ENCODE measurements at regions not wholly inside any gene's neighbourhood (a gene's known extent, or its start where the extent isn't known, plus 50 kb on each side); places are given as distances from the start of the nearest gene placed in this dataset.

DNA sequence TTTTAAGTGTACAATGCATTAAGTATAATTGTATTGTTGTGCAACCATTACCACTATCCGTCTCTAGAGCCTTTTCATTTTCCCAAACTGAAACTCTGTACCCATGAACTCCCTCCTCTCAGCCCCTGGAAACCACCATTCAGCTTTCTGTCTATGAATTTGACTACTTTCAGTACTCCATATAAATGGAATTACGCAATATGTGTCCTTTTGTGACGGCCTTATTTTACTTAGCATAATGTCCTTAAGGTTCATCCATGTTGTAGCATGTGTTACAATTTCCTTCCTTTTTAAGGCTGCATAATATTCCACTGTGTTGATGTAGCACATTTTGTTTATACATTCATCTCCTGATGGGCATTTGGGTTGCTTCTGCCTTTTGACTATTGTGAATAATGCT lies 143.6 kb upstream of the KCNG1 start:
- H3K4me1 Mint-ChIP-seq = no peaks in the 10 kb centered on the region
- TF ChIP-seq CTCF (IDR thresholded peaks at IDR 0.05; ENCODE audit: unreplicated experiment in 3 of 3) = no peak
- no peaks in the 10 kb centered on the region for H3K36me3 Mint-ChIP-seq (ENCODE audit: low read depth)
- H3K27ac Mint-ChIP-seq = no peak overlapping the region
- peaks cover 16% of the 10 kb centered on the region for H3K27me3 Mint-ChIP-seq (ENCODE audit: low read depth)
- H3K9me3 Mint-ChIP-seq = peaks cover 9% of the 10 kb centered on the region
- H3K4me3 Mint-ChIP-seq = no peak overlapping the region

DNA sequence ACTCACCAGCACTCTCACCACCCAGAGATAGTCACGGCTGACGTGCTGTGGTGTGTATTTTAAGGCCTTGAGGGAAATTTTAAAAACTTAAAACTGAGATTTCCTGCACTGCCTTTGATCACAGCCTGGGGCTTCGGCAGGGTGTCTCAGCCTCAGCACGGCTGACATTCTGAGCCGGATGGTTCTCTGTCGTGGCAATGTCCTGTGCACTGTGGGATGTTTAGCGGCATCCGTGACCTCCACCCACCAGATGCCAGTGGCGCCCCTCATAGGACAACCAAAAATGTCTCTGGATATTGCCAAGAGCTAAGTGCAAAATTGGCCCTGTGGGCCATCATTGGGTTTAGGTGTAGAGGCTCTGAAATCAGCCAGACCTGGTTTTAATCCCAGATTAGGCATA lies 142.2 kb upstream of the KCNG1 start:
- Mint-ChIP-seq H3K4me1 (no peaks in the 10 kb centered on the region), H3K27ac (no peak overlapping the region), H3K27me3 (ENCODE audit: low read depth) (peaks cover 24% of the 10 kb centered on the region), H3K36me3 (ENCODE audit: low read depth) (no peaks in the 10 kb centered on the region), H3K4me3 (no peak overlapping the region), H3K9me3 (peaks cover 9% of the 10 kb centered on the region)
- TF ChIP-seq CTCF (IDR thresholded peaks at IDR 0.05; ENCODE audit: unreplicated experiment in 3 of 3) = no peak

DNA sequence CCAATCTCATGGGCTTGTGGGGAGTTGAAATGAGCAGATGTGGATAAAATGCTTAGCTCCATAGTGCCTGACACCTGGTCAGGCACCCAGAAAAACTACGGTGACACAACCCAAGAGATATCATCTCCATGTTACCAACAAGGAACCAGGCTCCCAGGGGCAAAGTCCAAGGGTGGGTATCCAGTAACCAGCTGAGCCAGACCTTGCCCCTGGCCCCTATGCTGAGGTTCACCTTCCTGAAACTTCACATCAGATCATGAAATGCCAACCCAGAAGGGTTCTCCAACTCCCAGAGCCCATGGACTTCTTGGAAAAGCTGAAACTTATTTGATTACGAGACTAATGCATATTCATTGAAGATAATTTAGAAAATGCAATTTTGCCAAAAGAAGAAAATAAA lies 141.8 kb upstream of the KCNG1 start:
- Mint-ChIP-seq H3K36me3 (ENCODE audit: low read depth) (no peaks in the 10 kb centered on the region), H3K4me3 (no peak overlapping the region), H3K9me3 (peaks cover 6% of the 10 kb centered on the region), H3K27me3 (ENCODE audit: low read depth) (peaks cover 28% of the 10 kb centered on the region), H3K27ac (no peak overlapping the region), H3K4me1 (no peaks in the 10 kb centered on the region)
- no peak for TF ChIP-seq CTCF (IDR thresholded peaks at IDR 0.05; ENCODE audit: unreplicated experiment in 3 of 3)

- H3K27me3 Mint-ChIP-seq (ENCODE audit: low read depth) = peaks cover 34% of the 10 kb centered on the region
- no peak overlapping the region for H3K4me3 Mint-ChIP-seq
- no peak for TF ChIP-seq CTCF (IDR thresholded peaks at IDR 0.05; ENCODE audit: unreplicated experiment in 3 of 3)
- H3K36me3 Mint-ChIP-seq (ENCODE audit: low read depth) = no peaks in the 10 kb centered on the region
- H3K4me1 Mint-ChIP-seq = no peaks in the 10 kb centered on the region
- H3K9me3 Mint-ChIP-seq = peaks cover 3% of the 10 kb centered on the region
- H3K27ac Mint-ChIP-seq = no peak overlapping the region
Measured at GRCh38 chr20:51163996-51164600, 141.2 kb upstream of the KCNG1 start.

GRCh38 chr20:51162015-51162414 lies 139.1 kb upstream of the KCNG1 start:
- Mint-ChIP-seq H3K27me3 (ENCODE audit: low read depth) (peaks cover 39% of the 10 kb centered on the region), H3K4me3 (no peak overlapping the region), H3K9me3 (peaks cover 3% of the 10 kb centered on the region), H3K36me3 (ENCODE audit: low read depth) (no peaks in the 10 kb centered on the region), H3K4me1 (no peaks in the 10 kb centered on the region), H3K27ac (no peak overlapping the region)
- no peak for TF ChIP-seq CTCF (IDR thresholded peaks at IDR 0.05; ENCODE audit: unreplicated experiment in 3 of 3)

DNA sequence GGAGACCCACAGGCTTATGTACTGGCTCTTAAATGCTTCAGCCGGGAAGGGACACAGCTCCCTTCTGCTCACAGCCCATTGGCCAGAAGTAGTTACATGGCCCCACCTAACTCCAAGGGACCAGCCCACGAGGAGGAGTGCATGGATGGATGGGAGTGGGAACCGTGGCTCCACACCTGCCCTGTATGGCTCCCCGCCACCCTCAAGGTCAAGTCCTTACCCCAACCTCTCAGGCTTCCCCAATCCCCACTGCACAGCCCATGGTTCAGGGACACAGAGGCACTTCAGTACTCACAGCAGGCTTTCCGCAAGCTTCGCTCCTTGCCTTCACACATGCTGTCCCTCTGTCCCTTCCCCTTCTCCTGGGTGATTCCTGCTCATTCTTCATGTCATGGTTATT lies 137.9 kb upstream of the KCNG1 start:
- H3K27me3 Mint-ChIP-seq (ENCODE audit: low read depth) = peaks cover 45% of the 10 kb centered on the region
- peaks cover 3% of the 10 kb centered on the region for H3K9me3 Mint-ChIP-seq
- no peak overlapping the region for H3K4me3 Mint-ChIP-seq
- peaks cover 7% of the 10 kb centered on the region for H3K4me1 Mint-ChIP-seq
- H3K36me3 Mint-ChIP-seq (ENCODE audit: low read depth) = no peaks in the 10 kb centered on the region
- no peak for TF ChIP-seq CTCF (IDR thresholded peaks at IDR 0.05; ENCODE audit: unreplicated experiment in 3 of 3)
- no peak overlapping the region for H3K27ac Mint-ChIP-seq

All from nephron (organoid).